ENCODE measurements at regions not wholly inside any gene's neighbourhood (a gene's known extent, or its start where the extent isn't known, plus 50 kb on each side); places are given as distances from the start of the nearest gene placed in this dataset.

DNA sequence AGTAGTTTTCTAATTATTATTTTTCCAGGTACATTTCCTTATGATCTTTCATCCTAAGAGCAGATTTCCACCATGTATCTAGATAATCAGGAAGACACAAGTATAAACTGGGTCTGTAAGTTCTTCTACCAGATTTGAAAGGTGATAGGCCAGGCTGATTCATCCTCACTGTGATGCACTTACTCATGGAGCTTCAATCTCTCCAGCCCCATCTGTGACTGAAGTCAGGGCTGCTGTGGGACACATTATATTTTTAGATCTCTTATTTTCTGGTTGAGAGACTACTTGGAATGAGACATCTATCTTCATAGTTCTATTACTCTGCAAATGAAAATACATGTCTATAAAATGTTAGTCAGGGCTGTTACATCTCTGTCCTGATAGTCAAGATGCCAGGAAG lies 85.5 kb upstream of the SLC25A13 start:
- TF ChIP-seq CTCF (IDR thresholded peaks at IDR 0.05; ENCODE audit: low read depth, low read length, missing input control): no peak
- no peak for TF ChIP-seq JUND (IDR thresholded peaks at IDR 0.05)
- no peak for TF ChIP-seq RAD21 (IDR thresholded peaks at IDR 0.05)
- no peak for TF ChIP-seq RXRA (IDR thresholded peaks at IDR 0.05)
- TF ChIP-seq TAF1 (conservative IDR thresholded peaks at IDR 0.05): no peak
- TF ChIP-seq, protein P1, sequence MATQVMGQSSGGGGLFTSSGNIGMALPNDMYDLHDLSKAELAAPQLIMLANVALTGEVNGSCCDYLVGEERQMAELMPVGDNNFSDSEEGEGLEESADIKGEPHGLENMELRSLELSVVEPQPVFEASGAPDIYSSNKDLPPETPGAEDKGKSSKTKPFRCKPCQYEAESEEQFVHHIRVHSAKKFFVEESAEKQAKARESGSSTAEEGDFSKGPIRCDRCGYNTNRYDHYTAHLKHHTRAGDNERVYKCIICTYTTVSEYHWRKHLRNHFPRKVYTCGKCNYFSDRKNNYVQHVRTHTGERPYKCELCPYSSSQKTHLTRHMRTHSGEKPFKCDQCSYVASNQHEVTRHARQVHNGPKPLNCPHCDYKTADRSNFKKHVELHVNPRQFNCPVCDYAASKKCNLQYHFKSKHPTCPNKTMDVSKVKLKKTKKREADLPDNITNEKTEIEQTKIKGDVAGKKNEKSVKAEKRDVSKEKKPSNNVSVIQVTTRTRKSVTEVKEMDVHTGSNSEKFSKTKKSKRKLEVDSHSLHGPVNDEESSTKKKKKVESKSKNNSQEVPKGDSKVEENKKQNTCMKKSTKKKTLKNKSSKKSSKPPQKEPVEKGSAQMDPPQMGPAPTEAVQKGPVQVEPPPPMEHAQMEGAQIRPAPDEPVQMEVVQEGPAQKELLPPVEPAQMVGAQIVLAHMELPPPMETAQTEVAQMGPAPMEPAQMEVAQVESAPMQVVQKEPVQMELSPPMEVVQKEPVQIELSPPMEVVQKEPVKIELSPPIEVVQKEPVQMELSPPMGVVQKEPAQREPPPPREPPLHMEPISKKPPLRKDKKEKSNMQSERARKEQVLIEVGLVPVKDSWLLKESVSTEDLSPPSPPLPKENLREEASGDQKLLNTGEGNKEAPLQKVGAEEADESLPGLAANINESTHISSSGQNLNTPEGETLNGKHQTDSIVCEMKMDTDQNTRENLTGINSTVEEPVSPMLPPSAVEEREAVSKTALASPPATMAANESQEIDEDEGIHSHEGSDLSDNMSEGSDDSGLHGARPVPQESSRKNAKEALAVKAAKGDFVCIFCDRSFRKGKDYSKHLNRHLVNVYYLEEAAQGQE (IDR thresholded peaks at IDR 0.05): no peak
- no peak for TF ChIP-seq ZBTB33 (IDR thresholded peaks at IDR 0.05)

Data from liver (tissue), 3 donors.